K562 (cell line): ENCODE measurements at regions not wholly inside any gene's neighbourhood (a gene's known extent, or its start where the extent isn't known, plus 50 kb on each side); places are given as distances from the start of the nearest gene placed in this dataset.

ENCODE experiments used
- ATAC-seq: fragments of 200-7000 bp; cut with Tn5 transposase; 3 replicates; pipeline ENCODE4 v1.9.1; 2020; ENCODE audit warnings: moderate library complexity
- BruUV-seq: library from RNA; stranded (reverse); fragments of 400-500 nt; replicated peaks from 2 replicates; lab custom pipeline; 2021; lab: Mats Ljungman, UMichigan
- CTCF ChIA-PET: fragments of 300-600 bp; formaldehyde crosslinking; extraction: SDS; loops from one replicate; lab custom pipeline; 2021; ENCODE audit warnings: low intra/inter-chr PET ratio; lab: Yijun Ruan, JAX
- POLR2A ChIA-PET: fragments of 300-600, 350-650 bp; sonication (Branson Sonifier 250); formaldehyde crosslinking; extraction: SDS; loops from one replicate; lab custom pipeline; 2021; ENCODE audit warnings: antibody characterized with exemption, inconsistent platforms; lab: Yijun Ruan, JAX
- DNase-seq, 4 experiments: peaks; one replicate each; pipeline versions ENCODE4 v3.0.0 to v3.0.0-alpha.2; 2011 to 2018; ENCODE audit warnings: low spot score in 3 of 4, mixed read lengths in 3 of 4; ENCODE audit errors: extremely low read depth in 1 of 4
- FAIRE-seq: peaks from 2 replicates; lab custom pipeline; 2011; peaks lifted over from hg19 to GRCh38; lab: Jason Lieb, UNC
- H2AFZ ChIP-seq: 2 replicates; pipeline ENCODE4 v1.6.0; 2011; ENCODE audit warnings: low read depth, low read length, control low read depth, inconsistent platforms
- H3K27ac ChIP-seq: fragments of 200-600 bp; 3 replicates; pipeline ENCODE4 v1.8.0; 2011; ENCODE audit warnings: low read depth, mild to moderate bottlenecking, control low read depth, inconsistent platforms, low read length, moderate library complexity, mixed read lengths; ENCODE audit errors: extremely low read depth
- H3K27me3 ChIP-seq, 2 experiments: fragments of 300-600 bp in 1 of 2; 2 replicates in 1 of 2; 3 replicates in 1 of 2; pipeline versions ENCODE4 v1.6.0 to v1.8.0; 2011; ENCODE audit warnings: inconsistent platforms in 2 of 2, low read length in 2 of 2, mild to moderate bottlenecking in 1 of 2, mixed read lengths in 1 of 2, moderate library complexity in 1 of 2; ENCODE audit not compliant: control insufficient read depth in 2 of 2, insufficient read depth in 2 of 2
- H3K36me3 ChIP-seq: fragments of 300-600 bp; 3 replicates; pipeline ENCODE4 v1.8.0; 2011; ENCODE audit warnings: mild to moderate bottlenecking, low read length, inconsistent platforms; ENCODE audit not compliant: control insufficient read depth, insufficient read depth
- H3K4me1 ChIP-seq, 2 experiments: fragments of 200-600 bp in 1 of 2; replicated peaks in 1 of 2; 2 replicates in 1 of 2; 3 replicates in 1 of 2; pipeline versions ENCODE4 v1.5.1 to v1.8.0; 2011; ENCODE audit warnings: inconsistent platforms in 2 of 2, low read length in 2 of 2, mild to moderate bottlenecking in 1 of 2, mixed read lengths in 1 of 2, moderate library complexity in 1 of 2; ENCODE audit not compliant: control insufficient read depth in 2 of 2, insufficient read depth in 2 of 2
- H3K4me2 ChIP-seq: 2 replicates; pipeline ENCODE4 v1.6.1; 2011; ENCODE audit warnings: low read length, control low read depth, inconsistent platforms, mixed read lengths; ENCODE audit not compliant: insufficient read depth
- H3K4me3 ChIP-seq: fragments of 200-600 bp; sonication (generic), shearing (Covaris generic); 2 replicates; pipeline ENCODE4 v1.5.1; 2016; ENCODE audit warnings: control low read depth, inconsistent platforms
- H3K79me2 ChIP-seq: fragments of 200-600 bp; 3 replicates; pipeline ENCODE4 v1.8.0; 2011; ENCODE audit warnings: low read length, inconsistent platforms; ENCODE audit not compliant: control insufficient read depth, insufficient read depth
- H3K9ac ChIP-seq, 2 experiments: 2 replicates each; pipeline versions ENCODE4 v1.6.0 to v1.6.1; 2011; ENCODE audit warnings: low read depth in 2 of 2, low read length in 2 of 2, control low read depth in 1 of 2, inconsistent platforms in 1 of 2, mild to moderate bottlenecking in 1 of 2, mixed read lengths in 1 of 2; ENCODE audit not compliant: insufficient read depth in 1 of 2
- H3K9me1 ChIP-seq: one replicate; pipeline ENCODE4 v1.6.0; 2011; ENCODE audit warnings: inconsistent platforms, mild to moderate bottlenecking, low read length, moderate library complexity; ENCODE audit not compliant: control insufficient read depth, insufficient read depth
- H3K9me3 ChIP-seq: replicated peaks from 2 replicates; pipeline ENCODE4 v1.5.1; 2011; ENCODE audit warnings: low read depth, low read length, inconsistent platforms; ENCODE audit not compliant: control insufficient read depth, insufficient read depth
- H4K20me1 ChIP-seq: replicated peaks from 2 replicates; pipeline ENCODE4 v1.6.1; 2011; ENCODE audit warnings: low read length, inconsistent platforms, mixed read lengths; ENCODE audit not compliant: control insufficient read depth, insufficient read depth
- ADNP ChIP-seq: fragments of 200-800 bp; sonication (Bioruptor generic); IDR thresholded peaks from 2 replicates; pipeline ENCODE4 v1.6.1; 2016; ENCODE audit warnings: missing genetic modification characterization, missing compliant biosample characterization
- ARID1B ChIP-seq: fragments of 450-650 bp; IDR thresholded peaks from 2 replicates; pipeline ENCODE4 v1.6.1; 2016; ENCODE audit warnings: antibody characterized with exemption, mild to moderate bottlenecking, inconsistent platforms
- CBFA2T2 ChIP-seq: fragments of 450-650 bp; conservative IDR thresholded peaks from 2 replicates; pipeline ENCODE4 v1.6.1; 2017; ENCODE audit warnings: mild to moderate bottlenecking
- CBFA2T3 ChIP-seq: fragments of 450-650 bp; IDR thresholded peaks from 2 replicates; pipeline ENCODE4 v1.6.1; 2017
- ELF1 ChIP-seq: fragments of 200-800 bp; sonication (Bioruptor generic); IDR thresholded peaks from 2 replicates; pipeline ENCODE4 v1.6.1; 2016; ENCODE audit warnings: missing genetic modification characterization, missing compliant biosample characterization
- FOXK2 ChIP-seq, 2 experiments: fragments of 450-650 bp; IDR thresholded peaks in 1 of 2; conservative IDR thresholded peaks in 1 of 2; 2 replicates each; pipeline ENCODE4 v1.6.1; 2016; ENCODE audit warnings: low read depth in 2 of 2, mild to moderate bottlenecking in 1 of 2
- GATA2 ChIP-seq: sonication (generic); formaldehyde crosslinking; IDR thresholded peaks from 2 replicates; pipeline ENCODE4 v1.4.0; 2020; ENCODE audit warnings: mild to moderate bottlenecking, missing genetic modification reagents
- HINFP ChIP-seq: fragments of 450-650 bp; conservative IDR thresholded peaks from 2 replicates; pipeline ENCODE4 v1.6.1; 2016; ENCODE audit warnings: missing genetic modification characterization, low read depth, mild to moderate bottlenecking, control low read depth, missing compliant biosample characterization
- ILF3 ChIP-seq: fragments of 450-650 bp; IDR thresholded peaks from 2 replicates; pipeline ENCODE4 v1.6.1; 2018; ENCODE audit warnings: antibody characterized with exemption, mild to moderate bottlenecking, moderate library complexity, borderline replicate concordance
- JUN ChIP-seq, 2 experiments: sonication (generic) in 1 of 2; formaldehyde crosslinking in 1 of 2; IDR thresholded peaks; 2 replicates each; pipeline versions ENCODE4 v1.6.1 to v1.8.0; 2012 to 2022; ENCODE audit warnings: borderline replicate concordance in 2 of 2, mild to moderate bottlenecking in 2 of 2, improper control_type of control experiment in 1 of 2, low read depth in 1 of 2, low read length in 1 of 2, missing genetic modification reagents in 1 of 2
- POLR2A ChIP-seq: fragments of 450-650 bp; conservative IDR thresholded peaks from 2 replicates; pipeline ENCODE4 v1.6.1; 2016
- PTBP1 ChIP-seq: fragments of 200-400 bp; formaldehyde crosslinking; IDR thresholded peaks from 2 replicates; pipeline ENCODE4 v1.6.1; 2017; ENCODE audit warnings: low read depth, low read length
- RNF2 ChIP-seq: sonication (generic); IDR thresholded peaks from 2 replicates; pipeline ENCODE4 v1.6.1; 2016
- TAL1 ChIP-seq: fragments of 450-650 bp; IDR thresholded peaks from 2 replicates; pipeline ENCODE4 v1.6.1; 2016; ENCODE audit warnings: mild to moderate bottlenecking
- TBP ChIP-seq: optimal IDR thresholded peaks from 2 replicates; pipeline ENCODE3; 2011; ENCODE audit warnings: low read depth, low read length, improper control_type of control experiment
- TCF3 ChIP-seq: sonication (generic); formaldehyde crosslinking; IDR thresholded peaks from 2 replicates; pipeline ENCODE4 v1.4.0; 2020; ENCODE audit warnings: mild to moderate bottlenecking, missing genetic modification reagents
- TEAD4 ChIP-seq, 2 experiments: sonication (generic) in 1 of 2; formaldehyde crosslinking in 1 of 2; IDR thresholded peaks; 2 replicates each; pipeline versions ENCODE4 v1.6.1 to v1.8.0; 2012 to 2022; ENCODE audit warnings: borderline replicate concordance in 1 of 2, inconsistent platforms in 1 of 2, low read length in 1 of 2, mild to moderate bottlenecking in 1 of 2, missing genetic modification reagents in 1 of 2
- TFAM ChIP-seq: fragments of 250-450 bp; sonication (Bioruptor Pico); conservative IDR thresholded peaks from 2 replicates; pipeline ENCODE4 v1.5.0; 2021; ENCODE audit warnings: mild to moderate bottlenecking, moderate library complexity
- U2AF1 ChIP-seq: fragments of 200-400 bp; formaldehyde crosslinking; optimal IDR thresholded peaks from 2 replicates; pipeline ENCODE3; 2017; ENCODE audit warnings: mild to moderate bottlenecking, low read depth, low read length, moderate library complexity
- U2AF2 ChIP-seq: fragments of 200-400 bp; formaldehyde crosslinking; optimal IDR thresholded peaks from 2 replicates; pipeline ENCODE3; 2017; ENCODE audit warnings: low read depth, mild to moderate bottlenecking, low read length
- ZNF655 ChIP-seq: fragments of 250-450 bp; sonication (Bioruptor Pico); IDR thresholded peaks from 2 replicates; pipeline ENCODE4 v1.5.0; 2021
- WGBS: fragments of 100-300 bp; shearing (Covaris generic); methylation state at CpG from one replicate; pipeline ENCODE4 v1.1.6; 2016; ENCODE audit warnings: low coverage, mixed read lengths; ENCODE audit not compliant: insufficient coverage; ENCODE audit errors: missing lambda C conversion rate; 5-methylcytosine and 5-hydroxymethylcytosine counted together
- in situ Hi-C: fragments of 300-500 bp; cut with MboI; formaldehyde crosslinking; loops from 4 replicates; pipeline ENCODE4 v1.15.0; 2018; ENCODE audit warnings: inconsistent platforms, mixed read lengths
- intact Hi-C: fragments of 100-400 bp; cut with micrococcal nuclease; formaldehyde crosslinking; loops from 2 replicates; pipeline ENCODE4 v1.14.2; 2022

DNA sequence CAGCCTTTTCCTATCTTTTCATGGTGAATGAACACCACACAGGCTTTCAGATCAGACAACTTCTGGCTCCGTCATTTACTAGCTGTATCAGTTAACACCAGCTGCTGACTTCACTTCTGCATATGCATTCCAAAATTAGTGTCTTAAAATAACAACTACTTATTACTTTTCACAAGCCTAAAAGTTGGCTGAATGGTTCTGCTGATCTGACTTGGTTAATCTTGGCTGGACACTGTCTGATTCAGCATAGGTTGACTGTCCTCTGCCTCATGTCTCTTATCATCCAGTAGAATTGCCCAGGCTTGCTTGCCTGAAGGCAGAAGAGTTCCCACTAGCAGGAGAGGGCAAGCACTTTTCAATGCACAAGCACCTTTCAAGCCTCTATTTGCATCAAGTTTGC lies 72.7 kb downstream of the MARCHF4 start:
- POLR2A ChIA-PET: interaction anchor here (0.5 kb wide), 1 partner anchor 13 kb away, joined by 3 read pairs; no protein-coding TSS in a partner anchor
- no peak overlapping the region for H3K9ac ChIP-seq
- no peak overlapping the region for H2AFZ ChIP-seq
- TF ChIP-seq PTBP1 (no peak), ZNF655 (CRISPR knock-in tag) (no peak), TFAM (CRISPR knock-in tag) (no peak), FOXK2 (conservative IDR thresholded peaks at IDR 0.05 in 1 of 2, IDR thresholded peaks at IDR 0.05 in 1 of 2; ENCODE audit: low read depth in 2 of 2) (no peak), ELF1 (tag) (no peak), CBFA2T3 (peak; percentile 58), TAL1 (peak; percentile 55), ARID1B (peak; percentile 50; the same call in 1 of the 2 replicates), TEAD4 (IDR thresholded peaks at IDR 0.05; ENCODE audit: low read length) (peak; percentile 61; the same call in 1 of the 2 replicates), TEAD4 (CRISPR knock-in tag; IDR thresholded peaks at IDR 0.05; ENCODE audit: borderline replicate concordance) (no peak), RNF2 (no peak), GATA2 (CRISPR knock-in tag) (peak; percentile 27; the same call in 1 of the 2 replicates), TCF3 (CRISPR knock-in tag) (peak; percentile 80), POLR2A (no peak), U2AF1 (no peak), ILF3 (no peak), HINFP (tag) (no peak), JUN (IDR thresholded peaks at IDR 0.05; ENCODE audit: borderline replicate concordance, low read depth, low read length) (no peak), JUN (CRISPR knock-in tag; IDR thresholded peaks at IDR 0.05; ENCODE audit: borderline replicate concordance) (no peak), U2AF2 (no peak), ADNP (no peak), TBP (no peak), CBFA2T2 (peak; percentile 34; the same call in 1 of the 2 replicates)

More for the DNA sequence above, 72.7 kb downstream of the MARCHF4 start:
- no peaks in the 10 kb centered on the region for H3K9me1 ChIP-seq
- H3K79me2 ChIP-seq: no peaks in the 10 kb centered on the region
- DNase-seq: peak in 1 of 4 experiments; percentile 6
- in situ Hi-C loops (no loop called here), intact Hi-C loops (no loop called here)
- no peaks in the 10 kb centered on the region for H4K20me1 ChIP-seq
- no peak overlapping the region for H3K27ac ChIP-seq
- peaks cover 0 to 15% of the 10 kb centered on the region in 2 experiments; a peak in 4 of 5 replicates for H3K27me3 ChIP-seq
- no peak for FAIRE-seq
- no TSS peak for BruUV-seq
- H3K4me2 ChIP-seq: no peak overlapping the region
- WGBS: 0% methylated on average over 1 of the region's 1 CpG
- H3K4me1 ChIP-seq: peaks cover 0 to 2% of the 10 kb centered on the region in 2 experiments; a peak in 1 of 5 replicates
- CTCF ChIA-PET: interaction anchor here (0.6 kb wide), 1 partner anchor 88 kb away, joined by 3 read pairs; no protein-coding TSS in a partner anchor
- H3K4me3 ChIP-seq: no peak overlapping the region
- no peaks in the 10 kb centered on the region for H3K9me3 ChIP-seq
- H3K36me3 ChIP-seq: no peaks in the 10 kb centered on the region
- 0 out of 3 replicates have a peak, but pooled peaks have one; percentile 32 for ATAC-seq
